OCI-LY3 (cell line): ENCODE measurements at regions not wholly inside any gene's neighbourhood (a gene's known extent, or its start where the extent isn't known, plus 50 kb on each side); places are given as distances from the start of the nearest gene placed in this dataset.
"Not testable (repeated sequence)": the region's sequence is repeated elsewhere in the genome, so short reads cannot be mapped to it uniquely, and the experiment has no call there.

Experiments used
- H2AFZ ChIP-seq: fragments of 200-600, 300-600 bp; shearing (Covaris generic); 2 replicates; pipeline ENCODE4 v1.6.0; 2014; ENCODE audit warnings: antibody characterized with exemption, low read depth, low read length
- H3K27ac ChIP-seq: fragments of 200-600, 300-600 bp; sonication (generic); 2 replicates; pipeline ENCODE4 v1.5.1; 2014; ENCODE audit warnings: mild to moderate bottlenecking, low read length, moderate library complexity, mixed read lengths
- H3K27me3 ChIP-seq: fragments of 200-600, 300-600 bp; sonication (generic); 2 replicates; pipeline ENCODE4 v1.6.1; 2014; ENCODE audit warnings: low read depth, low read length, mixed read lengths
- H3K36me3 ChIP-seq: fragments of 200-600, 300-600 bp; sonication (generic); replicated peaks from 2 replicates; pipeline ENCODE3; 2014; ENCODE audit warnings: low read depth, low read length, mixed read lengths
- H3K4me1 ChIP-seq: fragments of 300-600, 200-600 bp; sonication (generic); 2 replicates; pipeline ENCODE4 v1.6.1; 2014; ENCODE audit warnings: low read length, mixed read lengths
- H3K4me2 ChIP-seq: fragments of 200-600, 300-600 bp; sonication (generic); 2 replicates; pipeline ENCODE4 v1.6.1; 2014; ENCODE audit warnings: low read length, mixed read lengths
- H3K4me3 ChIP-seq: fragments of 300-600, 200-600 bp; sonication (generic); 2 replicates; pipeline ENCODE4 v1.5.1; 2014; ENCODE audit warnings: antibody characterized with exemption, mild to moderate bottlenecking, low read length, moderate library complexity
- H3K79me2 ChIP-seq: fragments of 300-600, 200-600 bp; shearing (Covaris generic); 2 replicates; pipeline ENCODE4 v1.6.1; 2014; ENCODE audit warnings: mild to moderate bottlenecking, low read length, mixed read lengths
- H3K9ac ChIP-seq: fragments of 300-600, 200-600 bp; shearing (Covaris generic); 2 replicates; pipeline ENCODE4 v1.6.0; 2014; ENCODE audit warnings: mild to moderate bottlenecking, low read length, moderate library complexity
- H3K9me3 ChIP-seq: fragments of 200-600, 300-600 bp; shearing (Covaris generic); 2 replicates; pipeline ENCODE4 v1.6.1; 2014; ENCODE audit warnings: low read length, mixed read lengths; ENCODE audit not compliant: insufficient read depth
- H4K20me1 ChIP-seq: fragments of 200-600, 300-600 bp; sonication (generic); 2 replicates; pipeline ENCODE4 v1.6.1; 2016; ENCODE audit warnings: low read length, mixed read lengths; ENCODE audit not compliant: insufficient read depth
- EZH2phosphoT487 ChIP-seq: fragments of 200-600 bp; shearing (Covaris generic); IDR thresholded peaks from 2 replicates; pipeline ENCODE4 v1.6.1; 2018; ENCODE audit warnings: antibody characterized with exemption, mixed run types, low read depth
- TF ChIP-seq, protein P1 (sequence below): fragments of 200-600, 300-600 bp; sonication (generic); IDR thresholded peaks from 2 replicates; pipeline ENCODE4 v1.5.1; 2014; ENCODE audit warnings: antibody characterized with exemption, low read length, low read depth

- no peak overlapping the region for H3K9ac ChIP-seq
- no peak for TF ChIP-seq EZH2phosphoT487
- TF ChIP-seq, protein P1, sequence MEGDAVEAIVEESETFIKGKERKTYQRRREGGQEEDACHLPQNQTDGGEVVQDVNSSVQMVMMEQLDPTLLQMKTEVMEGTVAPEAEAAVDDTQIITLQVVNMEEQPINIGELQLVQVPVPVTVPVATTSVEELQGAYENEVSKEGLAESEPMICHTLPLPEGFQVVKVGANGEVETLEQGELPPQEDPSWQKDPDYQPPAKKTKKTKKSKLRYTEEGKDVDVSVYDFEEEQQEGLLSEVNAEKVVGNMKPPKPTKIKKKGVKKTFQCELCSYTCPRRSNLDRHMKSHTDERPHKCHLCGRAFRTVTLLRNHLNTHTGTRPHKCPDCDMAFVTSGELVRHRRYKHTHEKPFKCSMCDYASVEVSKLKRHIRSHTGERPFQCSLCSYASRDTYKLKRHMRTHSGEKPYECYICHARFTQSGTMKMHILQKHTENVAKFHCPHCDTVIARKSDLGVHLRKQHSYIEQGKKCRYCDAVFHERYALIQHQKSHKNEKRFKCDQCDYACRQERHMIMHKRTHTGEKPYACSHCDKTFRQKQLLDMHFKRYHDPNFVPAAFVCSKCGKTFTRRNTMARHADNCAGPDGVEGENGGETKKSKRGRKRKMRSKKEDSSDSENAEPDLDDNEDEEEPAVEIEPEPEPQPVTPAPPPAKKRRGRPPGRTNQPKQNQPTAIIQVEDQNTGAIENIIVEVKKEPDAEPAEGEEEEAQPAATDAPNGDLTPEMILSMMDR, result no peak
- no peak overlapping the region for H2AFZ ChIP-seq
- H4K20me1 ChIP-seq, result no peaks in the 10 kb centered on the region
- no peaks in the 10 kb centered on the region for H3K79me2 ChIP-seq
- H3K9me3 ChIP-seq, result no peaks in the 10 kb centered on the region
- no peak overlapping the region for H3K4me3 ChIP-seq
- no peak overlapping the region for H3K27ac ChIP-seq
- H3K36me3 ChIP-seq, result no peaks in the 10 kb centered on the region
- H3K4me2 ChIP-seq, result no peak overlapping the region
- H3K4me1 ChIP-seq, result no peaks in the 10 kb centered on the region
- no peaks in the 10 kb centered on the region for H3K27me3 ChIP-seq
These were observed 835.1 kb downstream of the EDEM1 start for GRCh38 chr3:6022621-6023020.

DNA sequence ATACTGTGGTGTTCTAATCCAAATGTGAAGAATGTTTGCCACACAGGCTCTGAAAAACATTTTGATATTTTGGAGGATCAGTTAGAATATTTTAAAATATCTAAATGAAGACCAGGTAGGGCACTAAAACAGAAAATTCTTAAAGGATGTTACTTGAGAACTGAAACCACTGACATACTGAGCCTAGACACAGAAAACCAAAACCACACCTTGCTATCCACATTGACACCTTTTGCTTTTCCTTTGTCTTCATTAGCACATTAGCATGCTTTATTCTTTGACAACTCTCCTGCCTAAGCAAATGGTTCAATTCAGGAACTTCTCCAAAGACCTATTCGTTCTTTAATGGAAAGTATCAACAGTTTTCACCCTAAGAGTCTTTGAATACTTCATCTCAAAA, 835.9 kb upstream of the GRM7 start:
- Histone ChIP-seq H3K4me2 (no peak overlapping the region), H3K9me3 (no peaks in the 10 kb centered on the region), H4K20me1 (no peaks in the 10 kb centered on the region), H3K27me3 (no peaks in the 10 kb centered on the region), H3K4me1 (no peaks in the 10 kb centered on the region), H3K36me3 (no peaks in the 10 kb centered on the region), H3K79me2 (no peaks in the 10 kb centered on the region), H3K27ac (no peak overlapping the region), H3K4me3 (no peak overlapping the region), H2AFZ (no peak overlapping the region), H3K9ac (no peak overlapping the region)
- TF ChIP-seq, protein P1, result no peak
- TF ChIP-seq EZH2phosphoT487, result no peak

- H3K27me3 ChIP-seq, H4K20me1 ChIP-seq, H3K4me2 ChIP-seq, H3K9me3 ChIP-seq, H3K36me3 ChIP-seq, H2AFZ ChIP-seq, H3K9ac ChIP-seq, H3K27ac ChIP-seq, H3K4me3 ChIP-seq, H3K4me1 ChIP-seq, H3K79me2 ChIP-seq: not testable (repeated sequence)
These were observed 830.3 kb upstream of the GRM7 start for GRCh38 chr3:6030648-6031047.

GRCh38 chr3:6035626-6036025, 825.3 kb upstream of the GRM7 start:
- Histone ChIP-seq H3K4me2 (no peak overlapping the region), H3K4me3 (no peak overlapping the region), H3K9ac (no peak overlapping the region), H3K9me3 (0 out of 2 replicates have a peak, but pooled peaks cover 6% of the 10 kb centered on the region), H3K4me1 (no peaks in the 10 kb centered on the region), H2AFZ (no peak overlapping the region), H3K79me2 (no peaks in the 10 kb centered on the region), H4K20me1 (no peaks in the 10 kb centered on the region), H3K27me3 (no peaks in the 10 kb centered on the region), H3K27ac (no peak overlapping the region), H3K36me3 (no peaks in the 10 kb centered on the region)
- no peak for TF ChIP-seq EZH2phosphoT487
- TF ChIP-seq, protein P1, result no peak

GRCh38 chr3:6039971-6040370, 820.9 kb upstream of the GRM7 start:
- Histone ChIP-seq H3K9me3 (0 out of 2 replicates have a peak, but pooled peaks cover 7% of the 10 kb centered on the region), H3K4me3 (no peak overlapping the region), H3K36me3 (no peaks in the 10 kb centered on the region), H3K27ac (no peak overlapping the region), H4K20me1 (no peaks in the 10 kb centered on the region), H3K9ac (no peak overlapping the region), H3K27me3 (no peaks in the 10 kb centered on the region), H3K4me2 (no peak overlapping the region), H3K4me1 (no peaks in the 10 kb centered on the region), H3K79me2 (no peaks in the 10 kb centered on the region), H2AFZ (no peak overlapping the region)
- TF ChIP-seq, protein P1, result no peak
- no peak for TF ChIP-seq EZH2phosphoT487
